ENCODE measurements at regions not wholly inside any gene's neighbourhood (a gene's known extent, or its start where the extent isn't known, plus 50 kb on each side); places are given as distances from the start of the nearest gene placed in this dataset.
"Not testable (repeated sequence)": the region's sequence is repeated elsewhere in the genome, so short reads cannot be mapped to it uniquely, and the experiment has no call there.

- no peak overlapping the region for H3K4me3 ChIP-seq (ENCODE audit: control insufficient read depth, low read depth, low read length)
- DNase-seq (ENCODE audit: low read depth), result no peak
- TF ChIP-seq CTCF (conservative IDR thresholded peaks at IDR 0.05; ENCODE audit: control insufficient read depth, insufficient read depth, low read depth, low read length), result no peak
These were observed 84.2 kb downstream of the FOXF2 start for GRCh38 chr6:1473598-1473997.

- DNase-seq (ENCODE audit: low read depth), result no peak
- H3K4me3 ChIP-seq (ENCODE audit: control insufficient read depth, low read depth, low read length), result no peak overlapping the region
- TF ChIP-seq CTCF (conservative IDR thresholded peaks at IDR 0.05; ENCODE audit: control insufficient read depth, insufficient read depth, low read depth, low read length), result peak; percentile 16
These were observed 84.8 kb downstream of the FOXF2 start for GRCh38 chr6:1474205-1474604.

GRCh38 chr6:1475174-1475573, 85.8 kb downstream of the FOXF2 start:
- DNase-seq (ENCODE audit: low read depth), result no peak

GRCh38 chr6:1477432-1478090, 88.2 kb downstream of the FOXF2 start:
- TF ChIP-seq CTCF (conservative IDR thresholded peaks at IDR 0.05; ENCODE audit: control insufficient read depth, insufficient read depth, low read depth, low read length), result peak; percentile 17
- peak; percentile 86 for DNase-seq (ENCODE audit: low read depth)
- H3K4me3 ChIP-seq (ENCODE audit: control insufficient read depth, low read depth, low read length), result no peak overlapping the region

More at GRCh38 chr6:1475174-1475573, 85.8 kb downstream of the FOXF2 start:
- no peak for TF ChIP-seq CTCF (conservative IDR thresholded peaks at IDR 0.05; ENCODE audit: control insufficient read depth, insufficient read depth, low read depth, low read length)
- no peak overlapping the region for H3K4me3 ChIP-seq (ENCODE audit: control insufficient read depth, low read depth, low read length)

GRCh38 chr6:1478163-1478826, 88.9 kb downstream of the FOXF2 start:
- DNase-seq (ENCODE audit: low read depth); H3K4me3 ChIP-seq (ENCODE audit: control insufficient read depth, low read depth, low read length): not testable (repeated sequence)

GRCh38 chr6:1479095-1479494, 89.7 kb downstream of the FOXF2 start:
- peak; percentile 99 for DNase-seq (ENCODE audit: low read depth)
- peak; percentile 58 for TF ChIP-seq CTCF (conservative IDR thresholded peaks at IDR 0.05; ENCODE audit: control insufficient read depth, insufficient read depth, low read depth, low read length)
- H3K4me3 ChIP-seq (ENCODE audit: control insufficient read depth, low read depth, low read length), result no peak overlapping the region

GRCh38 chr6:1479601-1480221, 90.3 kb downstream of the FOXF2 start:
- no peak for TF ChIP-seq CTCF (conservative IDR thresholded peaks at IDR 0.05; ENCODE audit: control insufficient read depth, insufficient read depth, low read depth, low read length)
- no peak for DNase-seq (ENCODE audit: low read depth)
- no peak overlapping the region for H3K4me3 ChIP-seq (ENCODE audit: control insufficient read depth, low read depth, low read length)
